IMR-90 (cell line): ENCODE measurements at regions not wholly inside any gene's neighbourhood (a gene's known extent, or its start where the extent isn't known, plus 50 kb on each side); places are given as distances from the start of the nearest gene placed in this dataset.

Experiments used
- ATAC-seq: fragments of 200-7000 bp; cut with Tn5 transposase; 2 replicates; pipeline ENCODE4 v1.9.1; 2020; ENCODE audit warnings: low read depth, mild to moderate bottlenecking, moderate library complexity
- BruUV-seq: library from RNA; stranded (reverse); fragments of 400-500 nt; replicated peaks from 2 replicates; lab custom pipeline; 2021; lab: Mats Ljungman, UMichigan
- CTCF ChIA-PET: fragments of 300-600 bp; formaldehyde crosslinking; extraction: SDS; loops from one replicate; lab custom pipeline; 2021; ENCODE audit warnings: antibody characterized with exemption; lab: Yijun Ruan, JAX
- POLR2A ChIA-PET: fragments of 300-600 bp; sonication (Branson Sonifier 250); formaldehyde crosslinking; loops from one replicate; lab custom pipeline; 2022; ENCODE audit warnings: antibody characterized with exemption; ENCODE audit not compliant: unreplicated experiment; lab: Charles Lee
- DNase-seq: peaks from one replicate; pipeline ENCODE4 v3.0.0; 2013
- H2AFZ ChIP-seq: replicated peaks from 2 replicates; pipeline ENCODE3; 2013; ENCODE audit warnings: low read length, mild to moderate bottlenecking; ENCODE audit not compliant: poor library complexity
- H2AK5ac ChIP-seq: 2 replicates; pipeline ENCODE4 v1.6.1; 2013; ENCODE audit warnings: low read depth, low read length, inconsistent platforms
- H2AK9ac ChIP-seq: replicated peaks from 2 replicates; pipeline ENCODE3; 2013; ENCODE audit warnings: mild to moderate bottlenecking, low read depth, low read length, moderate library complexity; ENCODE audit not compliant: poor library complexity
- H2BK120ac ChIP-seq: 2 replicates; pipeline ENCODE4 v1.6.1; 2013; ENCODE audit warnings: low read depth, low read length, inconsistent platforms
- H2BK15ac ChIP-seq: 3 replicates; pipeline ENCODE4 v1.6.1; 2013; ENCODE audit warnings: low read depth, low read length, inconsistent platforms
- H2BK20ac ChIP-seq: 2 replicates; pipeline ENCODE4 v1.6.1; 2013; ENCODE audit warnings: low read depth, mild to moderate bottlenecking, inconsistent platforms, low read length, moderate library complexity
- H2BK5ac ChIP-seq: 2 replicates; pipeline ENCODE4 v1.6.1; 2013; ENCODE audit warnings: mild to moderate bottlenecking, low read depth, low read length, inconsistent platforms; ENCODE audit not compliant: poor library complexity, severe bottlenecking
- H3K14ac ChIP-seq: replicated peaks from 2 replicates; pipeline ENCODE4 v1.6.1; 2013; ENCODE audit warnings: low read depth, low read length, inconsistent platforms
- H3K18ac ChIP-seq: 2 replicates; pipeline ENCODE4 v1.6.1; 2013; ENCODE audit warnings: low read depth, low read length, control low read depth
- H3K23ac ChIP-seq: 2 replicates; pipeline ENCODE4 v1.6.1; 2013; ENCODE audit warnings: low read depth, low read length, inconsistent platforms
- H3K27ac ChIP-seq: 2 replicates; pipeline ENCODE4 v1.5.1; 2013; ENCODE audit warnings: mild to moderate bottlenecking, control low read depth, low read length; ENCODE audit not compliant: insufficient read depth
- H3K27me3 ChIP-seq: 2 replicates; pipeline ENCODE4 v1.6.1; 2013; ENCODE audit warnings: low read length; ENCODE audit not compliant: control insufficient read depth, insufficient read depth
- H3K36me3 ChIP-seq: 2 replicates; pipeline ENCODE4 v1.6.1; 2013; ENCODE audit warnings: low read length, mixed read lengths; ENCODE audit not compliant: control insufficient read depth, insufficient read depth
- H3K4ac ChIP-seq: 2 replicates; pipeline ENCODE4 v1.6.1; 2013; ENCODE audit warnings: low read depth, low read length, inconsistent platforms
- H3K4me1 ChIP-seq: 2 replicates; pipeline ENCODE4 v1.6.1; 2013; ENCODE audit warnings: low read length, mixed read lengths; ENCODE audit not compliant: control insufficient read depth, insufficient read depth
- H3K4me2 ChIP-seq: 2 replicates; pipeline ENCODE4 v1.6.1; 2013; ENCODE audit warnings: low read depth, mild to moderate bottlenecking, control low read depth, low read length, moderate library complexity
- H3K4me3 ChIP-seq: 2 replicates; pipeline ENCODE4 v1.5.1; 2013; ENCODE audit warnings: low read depth, mild to moderate bottlenecking, control low read depth, low read length, moderate library complexity; ENCODE audit not compliant: insufficient read depth
- H3K56ac ChIP-seq: 2 replicates; pipeline ENCODE4 v1.6.1; 2013; ENCODE audit warnings: low read length, inconsistent platforms; ENCODE audit not compliant: insufficient read depth; ENCODE audit errors: extremely low read depth
- H3K79me1 ChIP-seq, 2 experiments: 2 replicates each; pipeline ENCODE4 v1.6.1; 2013; ENCODE audit warnings: low read length in 2 of 2, inconsistent platforms in 1 of 2, low read depth in 1 of 2
- H3K9ac ChIP-seq: 2 replicates; pipeline ENCODE4 v1.6.1; 2013; ENCODE audit warnings: low read depth, low read length, control low read depth
- H3K9me1 ChIP-seq: 2 replicates; pipeline ENCODE4 v1.6.1; 2013; ENCODE audit warnings: low read length, inconsistent platforms; ENCODE audit not compliant: insufficient read depth
- H3K9me3 ChIP-seq: 2 replicates; pipeline ENCODE4 v1.6.1; 2013; ENCODE audit warnings: low read length; ENCODE audit not compliant: control insufficient read depth, insufficient read depth
- H4K20me1 ChIP-seq: 2 replicates; pipeline ENCODE4 v1.6.1; 2013; ENCODE audit warnings: low read length, inconsistent platforms; ENCODE audit not compliant: insufficient read depth
- H4K5ac ChIP-seq: 2 replicates; pipeline ENCODE4 v1.6.1; 2013; ENCODE audit warnings: mild to moderate bottlenecking, low read depth, low read length, control low read depth
- H4K8ac ChIP-seq, 2 experiments: 2 replicates each; pipeline ENCODE4 v1.6.1; 2013; ENCODE audit warnings: low read depth in 2 of 2, low read length in 2 of 2, control low read depth in 1 of 2, inconsistent platforms in 1 of 2
- H4K91ac ChIP-seq: 2 replicates; pipeline ENCODE4 v1.6.1; 2013; ENCODE audit warnings: low read depth, low read length, inconsistent platforms; ENCODE audit not compliant: insufficient read depth
- BHLHE40 ChIP-seq: fragments of 150-350 bp; IDR thresholded peaks from 2 replicates; pipeline ENCODE4 v1.6.1; 2016; ENCODE audit warnings: mild to moderate bottlenecking, low read depth, low read length
- CTCF ChIP-seq: conservative IDR thresholded peaks from 2 replicates; pipeline ENCODE4 v1.5.1; 2012; ENCODE audit warnings: mild to moderate bottlenecking, low read depth, low read length, improper control_type of control experiment
- ELK1 ChIP-seq: fragments of 150-350 bp; IDR thresholded peaks from 2 replicates; pipeline ENCODE4 v1.6.1; 2016; ENCODE audit warnings: low read depth, mild to moderate bottlenecking, low read length, moderate library complexity, borderline replicate concordance
- MXI1 ChIP-seq: IDR thresholded peaks from 2 replicates; pipeline ENCODE4 v1.6.1; 2012; ENCODE audit warnings: low read depth, mild to moderate bottlenecking, low read length, moderate library complexity, borderline replicate concordance
- NFE2L2 ChIP-seq: fragments of 150-350 bp; IDR thresholded peaks from 2 replicates; pipeline ENCODE4 v1.6.1; 2016; ENCODE audit warnings: low read depth, mild to moderate bottlenecking, low read length
- POLR2A ChIP-seq: IDR thresholded peaks from 2 replicates; pipeline ENCODE4 v1.6.1; 2012; ENCODE audit warnings: mild to moderate bottlenecking, low read depth, low read length
- RAD21 ChIP-seq: IDR thresholded peaks from 2 replicates; pipeline ENCODE4 v1.6.1; 2012; ENCODE audit warnings: low read length, improper control_type of control experiment
- RCOR1 ChIP-seq: IDR thresholded peaks from 2 replicates; pipeline ENCODE4 v1.6.1; 2012; ENCODE audit warnings: mild to moderate bottlenecking, low read length, improper control_type of control experiment; ENCODE audit not compliant: insufficient replicate concordance
- WGBS, 2 experiments: methylation state at CpG; one replicate each; pipeline versions ENCODE4 v1.1.5 to v1.1.7; 2013; ENCODE audit warnings: missing lambda C conversion rate in 2 of 2; ENCODE audit not compliant: insufficient read length in 1 of 2; ENCODE audit errors: extremely low coverage in 2 of 2; 5-methylcytosine and 5-hydroxymethylcytosine counted together
- dilution Hi-C: fragments of 300-500 bp; cut with HindIII; formaldehyde crosslinking; loops from one replicate; pipeline ENCODE4 v1.14.3; 2018; ENCODE audit warnings: low sequenced_read_pairs; ENCODE audit not compliant: unreplicated experiment
- in situ Hi-C: fragments of 300-500 bp; cut with MboI; formaldehyde crosslinking; loops from 3 replicates; pipeline ENCODE4 v1.14.3; 2019; ENCODE audit warnings: low sequenced_read_pairs, inconsistent platforms, mixed read lengths
- intact Hi-C: fragments of 100-400 bp; cut with micrococcal nuclease; formaldehyde crosslinking; loops from 2 replicates; pipeline ENCODE4 v1.10.0; 2022

DNA sequence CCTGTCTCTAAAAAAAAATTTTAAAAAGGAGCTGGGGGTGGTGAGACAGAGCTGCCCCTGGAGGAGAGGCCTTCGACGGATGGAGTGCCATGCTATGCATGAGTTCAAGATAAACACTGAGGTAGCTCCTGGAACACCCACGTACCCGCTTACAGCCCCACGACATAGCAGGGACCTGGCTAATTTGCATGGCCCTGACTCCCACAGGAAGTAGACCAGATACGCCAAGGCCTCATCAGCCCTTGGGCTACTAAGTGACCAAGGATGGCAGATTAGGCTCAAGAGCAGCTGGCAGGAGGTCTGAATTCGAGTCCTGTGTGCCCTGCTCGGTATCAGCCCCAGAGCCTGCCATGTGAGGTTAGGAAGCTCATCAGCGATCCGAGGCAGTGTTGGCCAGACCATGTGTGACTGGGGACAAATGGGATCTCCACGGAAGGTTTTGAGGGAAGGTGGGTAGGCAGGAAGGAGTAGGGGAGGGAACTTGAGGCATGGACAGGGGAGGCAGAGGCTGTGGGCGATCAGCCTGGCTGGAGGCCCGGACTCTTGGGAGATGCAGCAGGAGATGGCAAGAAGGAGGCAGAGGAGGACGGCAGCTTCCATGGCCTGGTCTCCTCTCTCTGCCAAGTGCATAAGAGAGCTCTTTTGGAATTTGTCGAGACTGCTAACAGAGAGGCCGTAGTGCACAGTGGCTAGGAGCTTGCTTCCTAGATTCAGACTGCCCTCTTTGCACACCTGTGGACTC is 218.3 kb downstream of the GLI2 start:
- Histone ChIP-seq H4K20me1 (peaks cover 38% of the 10 kb centered on the region), H3K79me1 (peaks cover 46 to 87% of the 10 kb centered on the region in 2 experiments), H3K36me3 (peaks cover 67% of the 10 kb centered on the region), H3K4me3 (no peak overlapping the region), H3K14ac (no peak overlapping the region), H3K27me3 (no peaks in the 10 kb centered on the region), H4K5ac (no peak overlapping the region), H4K91ac (no peak overlapping the region), H2BK20ac (no peak overlapping the region), H3K4me2 (no peak overlapping the region), H2AFZ (no peak overlapping the region), H3K56ac (no peak overlapping the region), H3K27ac (no peak overlapping the region), H3K4me1 (peaks cover 5% of the 10 kb centered on the region; the same call in 1 of the 2 replicates), H3K9ac (no peak overlapping the region), H2BK120ac (no peak overlapping the region; the same call in 1 of the 2 replicates), H2AK9ac (peak overlapping the region; percentile 33), H2BK5ac (no peak overlapping the region), H3K18ac (no peak overlapping the region), H3K4ac (no peak overlapping the region), H2AK5ac (0 out of 2 replicates have a peak overlapping the region, but pooled peaks have one; percentile 5), H3K9me1 (peaks cover 29% of the 10 kb centered on the region), H3K23ac (no peak overlapping the region), H4K8ac (no peak overlapping the region), H3K9me3 (no peaks in the 10 kb centered on the region), H2BK15ac (no peak overlapping the region)
- no peak for ATAC-seq
- intact Hi-C loops = no loop called here
- ChIA-PET CTCF (no interaction called here), POLR2A (no interaction called here)
- dilution Hi-C loops = no loop called here
- BruUV-seq = no TSS peak
- TF ChIP-seq BHLHE40 (no peak), POLR2A (no peak), NFE2L2 (no peak), RCOR1 (no peak), CTCF (no peak), RAD21 (no peak), MXI1 (no peak), ELK1 (no peak)
- in situ Hi-C loops = no loop called here
- no peak for DNase-seq
- 86% methylated on average over 10 of the region's 16 CpGs; no CpG with 5 or more reads in 1 of the 2 experiments for WGBS, 2 experiments
